Fibroblast of peridontal ligament (primary cell): ENCODE measurements at regions not wholly inside any gene's neighbourhood (a gene's known extent, or its start where the extent isn't known, plus 50 kb on each side); places are given as distances from the start of the nearest gene placed in this dataset.
A peak's percentile ranks its signal among the peaks of the same experiment; 100 is the strongest.

ENCODE experiments used
- DNase-seq: peaks from one replicate; pipeline ENCODE4 v3.0.0-alpha.2; 2010; ENCODE audit errors: extremely low read depth

- DNase-seq, result peak; percentile 85
These were observed 94.9 kb downstream of the CEBPB start for GRCh38 chr20:50285376-50286173.

- no peak for DNase-seq
These were observed 95.5 kb downstream of the CEBPB start for GRCh38 chr20:50286174-50286511.

- DNase-seq, result peak; percentile 97
These were observed 96.0 kb downstream of the CEBPB start for GRCh38 chr20:50286609-50287008.

DNA sequence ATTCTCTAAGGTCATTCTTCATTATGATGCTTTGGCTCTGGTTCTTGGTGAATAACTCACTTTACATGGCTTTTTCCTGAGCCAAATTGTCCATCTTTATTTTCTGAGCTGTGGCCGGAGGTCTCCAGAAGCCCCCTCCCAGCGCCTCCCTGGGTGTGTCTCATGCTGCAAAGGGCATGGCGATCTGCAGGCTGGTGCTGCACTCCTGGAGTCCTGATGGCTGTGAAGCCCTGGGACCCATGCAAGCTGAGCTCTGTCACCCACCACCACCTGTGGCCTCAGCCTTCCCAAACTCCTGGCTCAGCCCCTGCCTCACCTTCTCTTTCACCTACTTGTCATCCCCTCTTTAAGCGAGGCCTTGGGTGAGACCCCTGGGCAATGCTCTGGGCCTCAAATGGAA, 96.9 kb downstream of the CEBPB start:
- DNase-seq, result no peak

DNA sequence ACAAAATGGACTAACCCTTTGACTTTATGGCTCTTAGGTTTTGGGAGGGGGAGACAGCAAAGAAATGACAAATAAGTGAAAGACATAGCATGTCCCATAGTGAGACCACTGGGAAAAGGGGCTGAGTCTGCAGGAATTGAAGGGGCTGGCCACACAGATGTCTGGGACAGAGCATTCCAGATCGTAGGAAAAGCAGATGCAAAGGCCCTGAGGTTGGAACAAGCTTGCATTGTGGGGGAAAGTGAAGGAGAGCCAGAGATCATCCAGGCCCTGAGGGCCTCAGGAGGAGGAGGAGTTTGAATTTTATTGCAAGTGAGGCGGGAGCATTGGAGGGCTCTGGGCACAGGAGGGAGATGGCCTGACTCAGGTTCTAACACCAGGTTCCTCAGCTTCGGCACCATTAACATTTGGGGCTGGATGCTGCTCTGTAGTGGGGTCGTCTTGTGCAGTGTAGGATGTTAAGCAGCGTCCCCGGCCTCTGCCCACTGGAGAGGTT, 97.5 kb downstream of the CEBPB start:
- DNase-seq, result no peak

DNA sequence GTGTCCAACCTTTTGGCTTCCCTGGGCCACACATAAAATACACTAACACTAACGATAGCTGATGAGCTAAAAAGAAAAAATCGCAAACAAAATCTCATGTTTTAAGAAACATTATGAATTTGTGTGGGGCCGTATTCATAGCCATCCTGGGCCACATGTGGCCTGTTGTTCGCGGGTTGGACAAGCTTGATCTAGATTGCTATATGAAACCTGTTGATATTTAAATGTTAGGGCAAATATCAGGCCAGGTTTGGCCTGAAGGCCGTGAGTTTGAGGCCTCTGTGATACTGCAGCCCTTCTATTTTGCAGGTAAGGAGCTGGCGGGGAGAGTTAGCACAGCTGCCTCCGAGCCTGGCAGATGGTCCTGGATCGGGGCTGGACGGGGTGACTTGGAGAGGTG, 99.0 kb downstream of the CEBPB start:
- DNase-seq, result no peak

- DNase-seq, result no peak
These were observed 99.5 kb downstream of the CEBPB start for GRCh38 chr20:50290112-50290511.

- no peak for DNase-seq
These were observed 100.2 kb downstream of the CEBPB start for GRCh38 chr20:50290808-50291207.

DNA sequence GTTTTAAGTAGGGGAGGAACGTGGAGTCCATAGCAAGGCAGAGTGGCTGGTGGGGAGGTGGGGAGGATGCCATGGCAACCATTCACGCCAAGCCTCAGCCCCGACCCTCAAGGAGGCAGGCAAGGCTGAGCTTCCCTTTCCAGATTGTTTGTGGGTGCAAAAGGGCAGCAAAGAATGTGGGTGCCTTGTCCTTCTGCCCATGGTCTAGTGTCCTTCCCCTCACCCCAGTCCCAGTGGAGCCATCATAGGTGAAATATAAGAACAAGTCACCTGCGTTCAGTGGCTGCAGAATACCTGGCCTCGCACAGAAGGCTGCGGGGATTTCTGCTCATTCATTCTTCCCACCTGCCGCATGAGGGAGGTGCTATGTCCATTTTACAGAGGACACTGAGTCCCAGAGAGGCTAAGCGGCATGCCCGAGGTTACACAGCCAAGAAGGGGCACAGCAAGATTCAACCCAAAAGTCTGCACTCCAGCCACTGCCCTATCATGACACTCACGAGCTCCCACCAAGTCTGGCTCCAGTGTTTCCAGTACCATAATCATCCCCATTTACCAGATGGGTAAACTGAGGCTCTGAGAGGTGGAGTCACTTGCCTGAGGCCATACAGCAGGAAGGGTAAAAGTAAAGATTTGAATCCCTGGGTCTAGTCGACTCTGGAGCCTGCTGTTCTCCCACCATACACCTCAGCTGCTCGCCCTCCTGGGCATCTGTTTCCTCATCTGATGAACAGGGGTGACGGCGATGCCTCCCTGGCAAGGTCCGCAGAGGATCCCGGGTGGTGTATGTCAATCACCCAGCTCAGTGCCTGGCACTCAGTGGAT, 100.8 kb downstream of the CEBPB start:
- no peak for DNase-seq

GRCh38 chr20:50292079-50292590, 101.5 kb downstream of the CEBPB start:
- DNase-seq, result no peak

GRCh38 chr20:50292591-50293283, 102.1 kb downstream of the CEBPB start:
- peak; percentile 99 for DNase-seq

GRCh38 chr20:50293284-50294139, 102.9 kb downstream of the CEBPB start:
- no peak for DNase-seq

- DNase-seq, result no peak
These were observed 103.8 kb downstream of the CEBPB start for GRCh38 chr20:50294164-50295088.

- DNase-seq, result no peak
These were observed 104.7 kb downstream of the CEBPB start for GRCh38 chr20:50295345-50295744.

DNA sequence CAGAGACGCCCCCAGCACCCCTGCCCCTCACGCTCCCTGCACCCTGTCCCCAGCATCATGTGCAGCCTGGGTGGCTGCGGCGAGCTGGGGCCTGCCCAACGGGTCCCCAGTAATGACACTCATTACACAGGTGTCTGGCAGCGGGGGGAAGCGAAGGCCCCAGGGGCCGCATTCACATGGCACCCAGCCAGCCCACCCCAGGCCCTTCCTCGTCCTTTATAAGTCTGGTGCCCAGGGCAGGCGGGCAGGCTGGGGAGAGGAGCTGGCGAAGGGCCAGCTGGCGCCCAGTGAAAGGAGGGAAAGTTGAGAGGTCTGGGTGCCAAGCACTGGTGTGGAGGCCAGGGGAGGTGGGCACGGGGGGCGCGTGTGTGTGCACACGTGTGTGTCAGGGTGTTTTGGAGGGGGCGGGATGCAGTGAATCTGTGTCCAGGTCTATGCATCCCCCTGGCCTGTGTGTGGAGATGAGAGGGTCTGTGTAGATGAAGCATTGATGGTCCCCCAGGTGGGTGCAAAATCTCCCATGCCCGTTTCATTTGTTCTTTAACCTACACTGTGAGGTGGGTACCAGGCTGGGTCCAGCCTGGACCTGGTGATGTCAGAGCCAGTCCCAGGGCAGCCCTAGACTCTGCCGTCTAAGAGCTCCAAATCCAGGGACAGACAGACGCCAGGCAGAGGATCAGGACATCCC, 105.3 kb downstream of the CEBPB start:
- DNase-seq, result no peak

- no peak for DNase-seq
These were observed 106.1 kb downstream of the CEBPB start for GRCh38 chr20:50296450-50297375.

- peak; percentile 26 for DNase-seq
These were observed 107.1 kb downstream of the CEBPB start for GRCh38 chr20:50297498-50298376.
